A549 (cell line): ENCODE measurements at regions not wholly inside any gene's neighbourhood (a gene's known extent, or its start where the extent isn't known, plus 50 kb on each side); places are given as distances from the start of the nearest gene placed in this dataset.

ENCODE experiments used
- ATAC-seq, 2 experiments: fragments of 200-7000 bp in 1 of 2; fragments of >200 bp in 1 of 2; cut with Nextera tagmentation in 1 of 2; cut with Tn5 transposase in 1 of 2; 3 replicates each; pipeline versions ENCODE4 v1.8.0 to v1.9.1; 2018 to 2020; ENCODE audit warnings: mild to moderate bottlenecking in 1 of 2, moderate library complexity in 1 of 2
- CTCF ChIA-PET: fragments of 300-600 bp; sonication (Branson Sonifier 250); formaldehyde crosslinking; extraction: SDS; loops from one replicate; lab custom pipeline; 2021; ENCODE audit warnings: antibody characterized with exemption, inconsistent platforms; lab: Yijun Ruan, JAX
- POLR2A ChIA-PET: fragments of 350-600 bp; formaldehyde crosslinking; extraction: SDS; loops from one replicate; lab custom pipeline; 2021; ENCODE audit warnings: antibody characterized with exemption, inconsistent platforms; lab: Yijun Ruan, JAX
- DNase-seq, 2 experiments: peaks; one replicate each; pipeline versions ENCODE4 v3.0.0 to v3.0.0-alpha.2; 2011 to 2016; ENCODE audit warnings: low read depth in 1 of 2, low spot score in 1 of 2
- FAIRE-seq: peaks from 2 replicates; lab custom pipeline; 2011; peaks lifted over from hg19 to GRCh38; lab: Jason Lieb, UNC
- H3K27ac ChIP-seq, 2 experiments: fragments of >200 bp; sonication (Bioruptor Twin); formaldehyde crosslinking; 3 replicates each; pipeline ENCODE4 v1.5.1; 2016 to 2017
- H3K4me1 ChIP-seq: fragments of >200 bp; sonication (Bioruptor Twin); formaldehyde crosslinking; 3 replicates; pipeline ENCODE4 v1.6.1; 2016
- H3K4me2 ChIP-seq: fragments of >200 bp; sonication (Bioruptor Twin); formaldehyde crosslinking; 3 replicates; pipeline ENCODE4 v1.6.1; 2016
- H3K4me3 ChIP-seq: fragments of >200 bp; sonication (Bioruptor Twin); formaldehyde crosslinking; 3 replicates; pipeline ENCODE4 v1.5.1; 2016
- H3K9me3 ChIP-seq: fragments of >200 bp; sonication (Bioruptor Twin); formaldehyde crosslinking; 3 replicates; pipeline ENCODE4 v1.6.1; 2016
- BHLHE40 ChIP-seq: IDR thresholded peaks from 2 replicates; pipeline ENCODE4 v1.6.1; 2012; ENCODE audit warnings: low read depth, low read length, inconsistent platforms
- CBX2 ChIP-seq: fragments of 200-600 bp; sonication (generic); IDR thresholded peaks from 2 replicates; pipeline ENCODE4 v1.6.1; 2016; ENCODE audit warnings: low read depth, mild to moderate bottlenecking, borderline replicate concordance
- CHD2 ChIP-seq: fragments of 150-350 bp; IDR thresholded peaks from 2 replicates; pipeline ENCODE4 v1.6.1; 2014; ENCODE audit warnings: low read length; ENCODE audit not compliant: partially characterized antibody
- CHD4 ChIP-seq: fragments of 200-600 bp; sonication (generic); IDR thresholded peaks from 2 replicates; pipeline ENCODE4 v1.6.1; 2016; ENCODE audit warnings: antibody characterized with exemption, mild to moderate bottlenecking, borderline replicate concordance
- ESRRA ChIP-seq: fragments of 150-350 bp; IDR thresholded peaks from 2 replicates; pipeline ENCODE4 v1.6.1; 2014; ENCODE audit warnings: mild to moderate bottlenecking, low read length, borderline replicate concordance
- FOSB ChIP-seq: fragments of 250-450 bp; sonication (Bioruptor Pico); IDR thresholded peaks from 2 replicates; pipeline ENCODE4 v1.5.0; 2020; ENCODE audit warnings: mild to moderate bottlenecking, moderate library complexity
- FOSL2 ChIP-seq, 2 experiments: fragments of 450-650 bp in 1 of 2; fragments of >200 bp in 1 of 2; sonication (Bioruptor Twin) in 1 of 2; formaldehyde crosslinking; IDR thresholded peaks; 2 replicates each; pipeline versions ENCODE4 v1.5.0 to v1.6.1; 2016 to 2020; ENCODE audit warnings: mild to moderate bottlenecking in 1 of 2, moderate library complexity in 1 of 2
- HES2 ChIP-seq: fragments of >200 bp; sonication (Bioruptor Twin); formaldehyde crosslinking; IDR thresholded peaks from 2 replicates; pipeline ENCODE4 v1.6.1; 2016
- HOXA7 ChIP-seq: fragments of 250-450 bp; sonication (Bioruptor Pico); IDR thresholded peaks from 2 replicates; pipeline ENCODE4 v1.5.0; 2020; ENCODE audit warnings: mild to moderate bottlenecking, moderate library complexity
- HOXB13 ChIP-seq: fragments of 250-450 bp; sonication (Bioruptor Pico); IDR thresholded peaks from 2 replicates; pipeline ENCODE4 v1.5.0; 2020; ENCODE audit warnings: low read depth, mild to moderate bottlenecking, moderate library complexity
- JUNB ChIP-seq: fragments of >200 bp; sonication (Bioruptor Twin); formaldehyde crosslinking; IDR thresholded peaks from 2 replicates; pipeline ENCODE4 v1.6.1; 2016
- KDM1A ChIP-seq: fragments of 200-600 bp; sonication (generic); IDR thresholded peaks from 2 replicates; pipeline ENCODE4 v1.6.1; 2016; ENCODE audit warnings: low read depth, mild to moderate bottlenecking
- NFE2L2 ChIP-seq: fragments of 150-350 bp; conservative IDR thresholded peaks from 2 replicates; pipeline ENCODE4 v1.6.1; 2014; ENCODE audit warnings: low read length
- NR3C1 ChIP-seq: fragments of >200 bp; sonication (Bioruptor Twin); formaldehyde crosslinking; IDR thresholded peaks from 3 replicates; pipeline ENCODE4 v1.6.1; 2017
- POLR2A ChIP-seq: IDR thresholded peaks from 2 replicates; pipeline ENCODE4 v1.6.1; 2012; ENCODE audit warnings: mild to moderate bottlenecking, low read length
- RARB ChIP-seq: fragments of 250-450 bp; sonication (Bioruptor Pico); IDR thresholded peaks from 2 replicates; pipeline ENCODE4 v1.8.0; 2021; ENCODE audit warnings: mild to moderate bottlenecking, moderate library complexity
- RCOR1 ChIP-seq: fragments of 150-350 bp; IDR thresholded peaks from 2 replicates; pipeline ENCODE4 v1.6.1; 2014; ENCODE audit warnings: antibody characterized with exemption, low read length, low read depth
- RNF2 ChIP-seq: fragments of 200-600 bp; sonication (generic); IDR thresholded peaks from 2 replicates; pipeline ENCODE4 v1.6.1; 2016; ENCODE audit warnings: low read depth, mild to moderate bottlenecking, antibody characterized with exemption, moderate library complexity, borderline replicate concordance
- SMC3 ChIP-seq: fragments of >200 bp; sonication (Bioruptor Twin); formaldehyde crosslinking; IDR thresholded peaks from 3 replicates; pipeline ENCODE4 v1.6.1; 2018; ENCODE audit warnings: inconsistent platforms
- USF2 ChIP-seq: fragments of 450-650 bp; IDR thresholded peaks from 2 replicates; pipeline ENCODE4 v1.6.1; 2014; ENCODE audit warnings: antibody characterized with exemption
- ZSCAN20 ChIP-seq: fragments of 250-450 bp; sonication (Bioruptor Pico); IDR thresholded peaks from 2 replicates; pipeline ENCODE4 v1.8.0; 2022; ENCODE audit warnings: mild to moderate bottlenecking, moderate library complexity
- WGBS: methylation state at CpG from one replicate; pipeline ENCODE4 v1.1.6; 2017; ENCODE audit errors: missing lambda C conversion rate; 5-methylcytosine and 5-hydroxymethylcytosine counted together
- TF ChIP-seq, protein P1 (sequence below): fragments of 200-600 bp; sonication (generic); IDR thresholded peaks from 2 replicates; pipeline ENCODE4 v1.6.1; 2016; ENCODE audit warnings: antibody characterized with exemption, mild to moderate bottlenecking, moderate library complexity
- TF ChIP-seq, protein P2 (sequence below): IDR thresholded peaks from 2 replicates; pipeline ENCODE4 v1.6.1; 2012
- TF ChIP-seq, protein P3 (sequence below): IDR thresholded peaks from 2 replicates; pipeline ENCODE4 v1.6.1; 2012; ENCODE audit warnings: low read depth, borderline replicate concordance

- Histone ChIP-seq H3K4me1 (no peaks in the 10 kb centered on the region), H3K27ac (no peak overlapping the region), H3K4me2 (no peak overlapping the region), H3K9me3 (no peaks in the 10 kb centered on the region), H3K4me3 (no peak overlapping the region)
- DNase-seq (no peak), FAIRE-seq (no peak), ATAC-seq (no peak)
- no peak for TF ChIP-seq RNF2
- TF ChIP-seq USF2: no peak
- TF ChIP-seq BHLHE40: no peak
- no peak for TF ChIP-seq FOSB (CRISPR knock-in tag)
- TF ChIP-seq KDM1A: no peak
- ChIA-PET CTCF (no interaction called here), POLR2A (no interaction called here)
- WGBS: 15% methylated on average over 4 of the region's 4 CpGs
These were observed 340.0 kb downstream of the SUCLA2 start for GRCh38 chr13:47661076-47661475.

GRCh38 chr13:47656651-47657050 lies 344.4 kb downstream of the SUCLA2 start:
- ChIA-PET CTCF (no interaction called here), POLR2A (no interaction called here)
- FAIRE-seq (no peak), DNase-seq (no peak), ATAC-seq (no peak)
- Histone ChIP-seq H3K4me2 (no peak overlapping the region), H3K9me3 (no peaks in the 10 kb centered on the region), H3K27ac (no peak overlapping the region), H3K4me3 (no peak overlapping the region), H3K4me1 (no peaks in the 10 kb centered on the region)
- WGBS: 0% methylated on average over 1 of the region's 1 CpG
- TF ChIP-seq CHD4 (no peak), POLR2A (no peak)

DNA sequence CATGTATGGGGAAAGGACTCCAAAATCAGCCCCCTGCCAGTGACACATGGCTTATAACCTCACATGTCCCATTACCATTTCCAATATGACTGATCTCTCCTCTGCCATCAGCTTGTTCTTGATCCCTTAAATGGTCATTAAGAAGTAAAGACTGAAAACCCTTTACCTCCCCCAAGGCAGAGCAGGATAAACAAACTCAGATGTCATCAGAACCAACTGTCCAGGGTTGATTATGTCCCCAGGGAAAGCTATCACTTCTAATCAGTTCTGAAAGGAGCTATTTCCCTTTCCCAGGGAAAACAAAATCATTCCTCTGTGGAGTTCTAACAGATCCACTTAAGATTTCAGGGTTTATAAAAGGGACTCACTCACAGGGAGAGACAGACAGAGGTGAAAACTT lies 350.9 kb downstream of the SUCLA2 start:
- FAIRE-seq: no peak
- CTCF ChIA-PET: no interaction called here
- H3K27ac ChIP-seq: no peak overlapping the region
- no peak for TF ChIP-seq JUNB
- no peak for TF ChIP-seq ZSCAN20 (CRISPR knock-in tag)
- no peak for TF ChIP-seq NR3C1
- no peak for TF ChIP-seq HOXB13 (CRISPR knock-in tag)
- TF ChIP-seq ESRRA: no peak
- TF ChIP-seq, protein P1, sequence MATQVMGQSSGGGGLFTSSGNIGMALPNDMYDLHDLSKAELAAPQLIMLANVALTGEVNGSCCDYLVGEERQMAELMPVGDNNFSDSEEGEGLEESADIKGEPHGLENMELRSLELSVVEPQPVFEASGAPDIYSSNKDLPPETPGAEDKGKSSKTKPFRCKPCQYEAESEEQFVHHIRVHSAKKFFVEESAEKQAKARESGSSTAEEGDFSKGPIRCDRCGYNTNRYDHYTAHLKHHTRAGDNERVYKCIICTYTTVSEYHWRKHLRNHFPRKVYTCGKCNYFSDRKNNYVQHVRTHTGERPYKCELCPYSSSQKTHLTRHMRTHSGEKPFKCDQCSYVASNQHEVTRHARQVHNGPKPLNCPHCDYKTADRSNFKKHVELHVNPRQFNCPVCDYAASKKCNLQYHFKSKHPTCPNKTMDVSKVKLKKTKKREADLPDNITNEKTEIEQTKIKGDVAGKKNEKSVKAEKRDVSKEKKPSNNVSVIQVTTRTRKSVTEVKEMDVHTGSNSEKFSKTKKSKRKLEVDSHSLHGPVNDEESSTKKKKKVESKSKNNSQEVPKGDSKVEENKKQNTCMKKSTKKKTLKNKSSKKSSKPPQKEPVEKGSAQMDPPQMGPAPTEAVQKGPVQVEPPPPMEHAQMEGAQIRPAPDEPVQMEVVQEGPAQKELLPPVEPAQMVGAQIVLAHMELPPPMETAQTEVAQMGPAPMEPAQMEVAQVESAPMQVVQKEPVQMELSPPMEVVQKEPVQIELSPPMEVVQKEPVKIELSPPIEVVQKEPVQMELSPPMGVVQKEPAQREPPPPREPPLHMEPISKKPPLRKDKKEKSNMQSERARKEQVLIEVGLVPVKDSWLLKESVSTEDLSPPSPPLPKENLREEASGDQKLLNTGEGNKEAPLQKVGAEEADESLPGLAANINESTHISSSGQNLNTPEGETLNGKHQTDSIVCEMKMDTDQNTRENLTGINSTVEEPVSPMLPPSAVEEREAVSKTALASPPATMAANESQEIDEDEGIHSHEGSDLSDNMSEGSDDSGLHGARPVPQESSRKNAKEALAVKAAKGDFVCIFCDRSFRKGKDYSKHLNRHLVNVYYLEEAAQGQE: no peak
- TF ChIP-seq HES2: no peak
- TF ChIP-seq, protein P2, sequence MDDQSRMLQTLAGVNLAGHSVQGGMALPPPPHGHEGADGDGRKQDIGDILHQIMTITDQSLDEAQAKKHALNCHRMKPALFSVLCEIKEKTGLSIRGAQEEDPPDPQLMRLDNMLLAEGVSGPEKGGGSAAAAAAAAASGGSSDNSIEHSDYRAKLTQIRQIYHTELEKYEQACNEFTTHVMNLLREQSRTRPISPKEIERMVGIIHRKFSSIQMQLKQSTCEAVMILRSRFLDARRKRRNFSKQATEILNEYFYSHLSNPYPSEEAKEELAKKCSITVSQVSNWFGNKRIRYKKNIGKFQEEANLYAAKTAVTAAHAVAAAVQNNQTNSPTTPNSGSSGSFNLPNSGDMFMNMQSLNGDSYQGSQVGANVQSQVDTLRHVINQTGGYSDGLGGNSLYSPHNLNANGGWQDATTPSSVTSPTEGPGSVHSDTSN: no peak
- no peak for TF ChIP-seq CHD2
- TF ChIP-seq NFE2L2: no peak
- TF ChIP-seq, protein P3, sequence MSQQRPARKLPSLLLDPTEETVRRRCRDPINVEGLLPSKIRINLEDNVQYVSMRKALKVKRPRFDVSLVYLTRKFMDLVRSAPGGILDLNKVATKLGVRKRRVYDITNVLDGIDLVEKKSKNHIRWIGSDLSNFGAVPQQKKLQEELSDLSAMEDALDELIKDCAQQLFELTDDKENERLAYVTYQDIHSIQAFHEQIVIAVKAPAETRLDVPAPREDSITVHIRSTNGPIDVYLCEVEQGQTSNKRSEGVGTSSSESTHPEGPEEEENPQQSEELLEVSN: no peak
- TF ChIP-seq FOSL2 (IDR thresholded peaks at IDR 0.05): no peak
- no peak for TF ChIP-seq FOSL2 (CRISPR knock-in tag; IDR thresholded peaks at IDR 0.05)
- TF ChIP-seq RCOR1: no peak
- no peak for TF ChIP-seq SMC3
- TF ChIP-seq KDM1A: no peak
- TF ChIP-seq RARB (CRISPR knock-in tag): no peak
- TF ChIP-seq HOXA7 (CRISPR knock-in tag): no peak
- TF ChIP-seq CBX2: no peak
- H3K4me2 ChIP-seq: no peak overlapping the region
- no peaks in the 10 kb centered on the region for H3K9me3 ChIP-seq
- H3K4me3 ChIP-seq: no peak overlapping the region
- POLR2A ChIA-PET: no interaction called here
- no peaks in the 10 kb centered on the region for H3K4me1 ChIP-seq
- no peak for DNase-seq
- ATAC-seq: no peak
